HepG2 (cell line): ENCODE measurements at regions not wholly inside any gene's neighbourhood (a gene's known extent, or its start where the extent isn't known, plus 50 kb on each side); places are given as distances from the start of the nearest gene placed in this dataset.

Source experiments
- ATAC-seq: fragments of 200-7000 bp; cut with Tn5 transposase; 3 replicates; pipeline ENCODE4 v1.9.1; 2020; ENCODE audit warnings: mild to moderate bottlenecking, moderate library complexity
- BruUV-seq: library from RNA; stranded (reverse); fragments of 400-500 nt; replicated peaks from 2 replicates; lab custom pipeline; 2021; lab: Mats Ljungman, UMichigan
- CTCF ChIA-PET: fragments of 300-600 bp; formaldehyde crosslinking; extraction: SDS; loops from one replicate; lab custom pipeline; 2021; ENCODE audit warnings: low total read pairs, inconsistent platforms, low intra/inter-chr PET ratio; lab: Yijun Ruan, JAX
- POLR2A ChIA-PET: fragments of 350-600 bp; sonication (Branson Sonifier 250); formaldehyde crosslinking; loops from one replicate; lab custom pipeline; 2020; ENCODE audit warnings: antibody characterized with exemption, inconsistent platforms; lab: Yijun Ruan, JAX
- DNase-seq: peaks from one replicate; pipeline ENCODE4 v3.0.0-alpha.2; 2015; ENCODE audit warnings: low spot score
- FAIRE-seq: peaks from 3 replicates; lab custom pipeline; 2011; peaks lifted over from hg19 to GRCh38; lab: Jason Lieb, UNC
- H2AFZ ChIP-seq: one replicate; pipeline ENCODE4 v1.6.1; 2011; ENCODE audit warnings: low read length, inconsistent platforms
- H3K27ac ChIP-seq: fragments of 300-600 bp; 3 replicates; pipeline ENCODE4 v1.8.0; 2011; ENCODE audit warnings: mixed run types, mild to moderate bottlenecking, mixed read lengths, low read length, inconsistent platforms; ENCODE audit not compliant: insufficient read depth; ENCODE audit errors: extremely low read length
- H3K27me3 ChIP-seq, 2 experiments: fragments of 200-600 bp in 1 of 2; 2 replicates in 1 of 2; 3 replicates in 1 of 2; pipeline versions ENCODE4 v1.6.0 to v1.8.0; 2011; ENCODE audit warnings: low read length in 2 of 2, mild to moderate bottlenecking in 2 of 2, moderate library complexity in 2 of 2, inconsistent platforms in 1 of 2; ENCODE audit not compliant: insufficient read depth in 2 of 2, control insufficient read depth in 1 of 2
- H3K36me3 ChIP-seq, 2 experiments: fragments of 200-600 bp in 1 of 2; replicated peaks in 1 of 2; 2 replicates in 1 of 2; 3 replicates in 1 of 2; pipeline versions ENCODE4 v1.5.1 to v1.8.0; 2011; ENCODE audit warnings: low read length in 2 of 2, inconsistent platforms in 1 of 2; ENCODE audit not compliant: insufficient read depth in 2 of 2, control insufficient read depth in 1 of 2
- H3K4me1 ChIP-seq: 2 replicates; pipeline ENCODE4 v1.5.1; 2012; ENCODE audit warnings: low read length, inconsistent platforms; ENCODE audit not compliant: insufficient read depth
- H3K4me2 ChIP-seq: 2 replicates; pipeline ENCODE4 v1.6.0; 2011; ENCODE audit warnings: low read depth, low read length, inconsistent platforms
- H3K4me3 ChIP-seq, 3 experiments: fragments of 200-600 bp in 1 of 3; sonication (generic), shearing (Covaris generic) in 1 of 3; replicated peaks in 1 of 3; 2 replicates each; pipeline ENCODE4 v1.5.1; 2011 to 2016; ENCODE audit warnings: low read length in 3 of 3, inconsistent platforms in 2 of 3, low read depth in 2 of 3, mild to moderate bottlenecking in 2 of 3, control low read depth in 1 of 3, mixed read lengths in 1 of 3; ENCODE audit not compliant: insufficient read depth in 1 of 3
- H3K79me2 ChIP-seq: one replicate; pipeline ENCODE4 v1.6.1; 2011; ENCODE audit warnings: low read length, inconsistent platforms; ENCODE audit not compliant: insufficient read depth
- H3K9ac ChIP-seq: 2 replicates; pipeline ENCODE4 v1.6.0; 2011; ENCODE audit warnings: mild to moderate bottlenecking, low read depth, low read length, inconsistent platforms; ENCODE audit not compliant: insufficient read depth
- H3K9me3 ChIP-seq: 2 replicates; pipeline ENCODE4 v1.5.1; 2012; ENCODE audit warnings: mild to moderate bottlenecking, low read length
- H4K20me1 ChIP-seq: 2 replicates; pipeline ENCODE4 v1.6.0; 2011; ENCODE audit warnings: inconsistent platforms, mild to moderate bottlenecking, low read length, moderate library complexity; ENCODE audit not compliant: insufficient read depth
- AKAP8 ChIP-seq: sonication (generic); formaldehyde crosslinking; IDR thresholded peaks from 2 replicates; pipeline ENCODE4 v1.5.1; 2020; ENCODE audit warnings: mild to moderate bottlenecking, missing genetic modification reagents
- ATF7-NPFF ChIP-seq: sonication (generic); formaldehyde crosslinking; IDR thresholded peaks from 2 replicates; pipeline ENCODE4 v1.8.1; 2023; ENCODE audit warnings: mild to moderate bottlenecking, low read depth, missing genetic modification reagents, moderate library complexity
- ELF3 ChIP-seq: IDR thresholded peaks from 2 replicates; pipeline ENCODE4 v1.6.1; 2016; ENCODE audit warnings: missing genetic modification reagents, missing compliant biosample characterization
- NCOA5 ChIP-seq: sonication (generic); formaldehyde crosslinking; IDR thresholded peaks from 2 replicates; pipeline ENCODE4 v1.4.0; 2020; ENCODE audit warnings: missing genetic modification reagents
- TEAD3 ChIP-seq: optimal IDR thresholded peaks from 2 replicates; pipeline ENCODE3; 2016; ENCODE audit warnings: borderline replicate concordance
- ZBTB40 ChIP-seq, 2 experiments: fragments of 450-650 bp in 1 of 2; sonication (generic) in 1 of 2; formaldehyde crosslinking in 1 of 2; IDR thresholded peaks; 2 replicates each; pipeline versions ENCODE4 v1.6.1 to v1.8.0; 2016 to 2022; ENCODE audit warnings: antibody characterized with exemption in 1 of 2, mild to moderate bottlenecking in 1 of 2, missing genetic modification reagents in 1 of 2
- ZNF225 ChIP-seq: sonication (generic); formaldehyde crosslinking; IDR thresholded peaks from 2 replicates; pipeline ENCODE4 v1.4.0; 2020; ENCODE audit warnings: mild to moderate bottlenecking, missing genetic modification reagents
- ZNF691 ChIP-seq: sonication (generic); formaldehyde crosslinking; IDR thresholded peaks from 2 replicates; pipeline ENCODE4 v1.4.0; 2020; ENCODE audit warnings: missing genetic modification reagents, low read depth, mild to moderate bottlenecking, borderline replicate concordance
- WGBS: methylation state at CpG from one replicate; pipeline ENCODE4 v1.1.6; 2017; ENCODE audit warnings: low lambda C conversion rate; 5-methylcytosine and 5-hydroxymethylcytosine counted together
- in situ Hi-C: cut with HindIII; loops from 2 replicates; pipeline ENCODE4 v1.10.0; 2017; ENCODE audit warnings: low pct_unique_long_range_greater_than_20kb; ENCODE audit not compliant: extremely low pct_ligation_motif_present
- intact Hi-C: fragments of 100-400 bp; cut with micrococcal nuclease; formaldehyde crosslinking; loops from one replicate; pipeline ENCODE4 v1.10.0; 2022; ENCODE audit not compliant: unreplicated experiment

- intact Hi-C loops: no loop called here
- no peaks in the 10 kb centered on the region for H4K20me1 ChIP-seq
- POLR2A ChIA-PET: no interaction called here
- no peak overlapping the region for H3K27ac ChIP-seq
- no peaks in the 10 kb centered on the region for H3K27me3 ChIP-seq
- H3K9ac ChIP-seq: no peak overlapping the region
- H2AFZ ChIP-seq: no peak overlapping the region
- TF ChIP-seq ATF7-NPFF (CRISPR knock-in tag) (no peak), AKAP8 (CRISPR knock-in tag) (no peak), NCOA5 (no peak), ZNF225 (CRISPR knock-in tag) (no peak), TEAD3 (no peak)
- TF ChIP-seq, all 625 proteins: peak for 0
- 33% methylated on average over 3 of the region's 3 CpGs for WGBS
- H3K36me3 ChIP-seq: no peaks in the 10 kb centered on the region
- DNase-seq (no peak), ATAC-seq (no peak), FAIRE-seq (no peak)
- CTCF ChIA-PET: no interaction called here
- H3K9me3 ChIP-seq: no peaks in the 10 kb centered on the region
- in situ Hi-C loops: no loop called here
- no peak overlapping the region for H3K4me2 ChIP-seq
- BruUV-seq: no TSS peak
- no peaks in the 10 kb centered on the region for H3K4me1 ChIP-seq
- no peaks in the 10 kb centered on the region for H3K79me2 ChIP-seq
- H3K4me3 ChIP-seq: no peak overlapping the region
Measured at GRCh38 chr12:58372298-58372697, 430.9 kb downstream of the ATP23 start.

GRCh38 chr12:58378028-58378427 is 436.7 kb downstream of the ATP23 start:
- FAIRE-seq (no peak), ATAC-seq (no peak), DNase-seq (no peak)
- Histone ChIP-seq H3K4me1 (no peaks in the 10 kb centered on the region), H3K27me3 (no peaks in the 10 kb centered on the region), H3K9ac (no peak overlapping the region), H4K20me1 (no peaks in the 10 kb centered on the region), H2AFZ (no peak overlapping the region), H3K27ac (no peak overlapping the region), H3K4me3 (no peak overlapping the region), H3K79me2 (no peaks in the 10 kb centered on the region), H3K36me3 (no peaks in the 10 kb centered on the region), H3K9me3 (no peaks in the 10 kb centered on the region), H3K4me2 (no peak overlapping the region)
- no peak for TF ChIP-seq ZNF691
- no peak for TF ChIP-seq ELF3 (CRISPR knock-in tag)
- TF ChIP-seq ZBTB40 (IDR thresholded peaks at IDR 0.05): no peak
- no peak for TF ChIP-seq ZBTB40 (CRISPR knock-in tag; IDR thresholded peaks at IDR 0.05)
- in situ Hi-C loops (no loop called here), intact Hi-C loops (no loop called here)
- CTCF ChIA-PET: no interaction called here
- no TSS peak for BruUV-seq
- WGBS: 0% methylated on average over 2 of the region's 2 CpGs
- POLR2A ChIA-PET: no interaction called here
